ENCODE measurements at regions not wholly inside any gene's neighbourhood (a gene's known extent, or its start where the extent isn't known, plus 50 kb on each side); places are given as distances from the start of the nearest gene placed in this dataset.

GRCh38 chr5:158644301-158644700 lies 455.4 kb downstream of the EBF1 start:
- DNase-seq: no peak

GRCh38 chr5:158643840-158644239 lies 455.9 kb downstream of the EBF1 start:
- DNase-seq: no peak

GRCh38 chr5:158642879-158643278 lies 456.8 kb downstream of the EBF1 start:
- no peak for DNase-seq

- no peak for DNase-seq
Observed at GRCh38 chr5:158641016-158641415, 458.7 kb downstream of the EBF1 start.

DNA sequence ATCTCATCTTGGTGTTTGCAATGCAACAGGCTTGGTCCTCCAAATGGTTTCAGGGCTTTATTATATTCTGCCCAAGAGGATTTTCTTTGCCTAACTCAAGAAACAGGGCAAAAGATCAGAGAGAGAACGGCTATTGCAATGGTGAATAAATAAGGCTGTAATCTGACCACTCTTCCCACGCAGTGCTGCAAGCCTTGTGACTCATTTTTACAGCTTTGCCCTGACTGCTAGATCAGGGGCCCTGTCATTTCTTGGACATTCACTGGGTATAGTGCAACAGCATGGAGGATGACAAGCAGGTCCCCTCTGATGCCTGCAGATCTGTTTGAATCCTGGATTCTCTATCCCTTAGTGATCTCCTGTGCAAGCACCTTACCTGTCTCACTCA lies 459.1 kb downstream of the EBF1 start:
- no peak for DNase-seq

- no peak for DNase-seq
Observed at GRCh38 chr5:158639881-158640592, 459.7 kb downstream of the EBF1 start.

DNA sequence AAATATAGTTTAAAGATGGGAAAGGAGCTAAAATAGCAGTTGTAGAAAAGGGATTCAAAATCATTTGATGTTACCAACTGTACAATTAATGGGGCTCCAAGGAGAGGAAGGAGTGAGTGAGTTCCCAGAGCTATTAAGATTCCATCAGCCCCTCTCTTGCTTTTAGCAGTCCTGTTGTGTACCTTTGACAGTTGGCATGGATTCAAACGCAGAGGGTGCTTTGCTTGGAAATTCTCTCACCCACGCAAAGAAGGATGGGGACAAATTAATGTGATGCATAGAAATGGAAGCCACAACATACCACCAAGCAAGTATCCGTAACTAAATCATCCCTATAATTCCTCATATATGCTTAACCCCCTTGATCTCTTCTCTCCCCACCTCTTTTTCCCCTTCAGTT lies 461.3 kb downstream of the EBF1 start:
- no peak for DNase-seq

DNA sequence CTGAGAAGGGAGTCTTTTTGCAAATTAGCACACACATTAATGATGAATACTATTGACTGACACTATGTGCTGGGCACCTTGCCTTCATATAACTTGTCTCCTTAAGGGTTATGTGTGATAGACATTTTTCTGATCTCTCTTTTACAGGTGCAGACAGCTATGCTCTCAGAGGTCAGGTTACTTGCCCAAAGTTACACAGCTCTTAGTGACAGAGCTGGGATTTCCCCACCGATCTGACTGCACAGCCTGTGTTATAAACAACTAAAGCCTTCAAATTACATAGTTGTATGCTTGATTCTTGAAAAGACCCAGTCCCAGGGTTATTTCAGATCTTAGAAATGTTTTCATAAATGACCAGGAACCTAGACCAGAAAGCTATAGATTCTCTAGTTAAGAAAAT lies 462.7 kb downstream of the EBF1 start:
- no peak for DNase-seq

GRCh38 chr5:158635565-158635964 lies 464.2 kb downstream of the EBF1 start:
- DNase-seq: no peak

DNA sequence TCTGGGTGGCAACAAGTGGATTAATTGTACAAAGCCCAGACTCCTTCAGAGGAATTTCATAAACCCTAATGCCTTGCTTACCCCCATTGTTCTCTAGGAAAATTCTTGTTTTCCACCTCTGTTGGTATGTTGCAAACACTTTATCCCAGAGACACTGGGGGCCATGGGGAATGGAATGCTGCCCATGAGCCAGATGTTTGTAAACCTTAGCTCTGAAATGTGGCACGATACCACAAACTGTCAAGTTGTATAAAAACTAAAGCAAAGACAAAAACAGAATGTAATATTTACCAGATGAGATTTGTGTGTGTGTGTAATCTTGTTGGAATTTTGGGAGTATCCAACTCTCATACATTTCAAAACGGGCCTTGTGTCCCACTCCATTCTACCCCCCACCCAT lies 465.0 kb downstream of the EBF1 start:
- no peak for DNase-seq

- no peak for DNase-seq
Observed at GRCh38 chr5:158629591-158630312, 470.0 kb downstream of the EBF1 start.

GRCh38 chr5:158626718-158627117 lies 473.0 kb downstream of the EBF1 start:
- no peak for DNase-seq

DNA sequence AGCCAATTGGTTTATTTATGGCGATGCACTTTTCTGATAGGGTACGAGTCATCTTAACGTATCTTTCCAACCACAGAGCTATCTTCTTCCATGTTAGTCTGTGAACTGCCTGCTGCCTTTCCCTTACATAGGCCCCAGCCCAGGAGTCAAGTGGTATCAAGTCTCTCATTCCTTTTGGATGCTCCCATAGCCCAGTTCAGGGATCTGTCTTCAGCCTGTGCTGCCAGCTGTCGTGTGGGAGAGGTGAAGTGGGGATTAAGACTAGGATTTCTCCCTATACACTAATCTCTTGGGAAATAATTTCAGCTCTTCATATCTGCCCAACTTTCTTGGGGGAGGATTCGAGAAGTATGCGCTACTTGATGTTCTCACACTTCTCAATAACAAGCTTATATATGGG lies 475.7 kb downstream of the EBF1 start:
- DNase-seq: no peak

DNA sequence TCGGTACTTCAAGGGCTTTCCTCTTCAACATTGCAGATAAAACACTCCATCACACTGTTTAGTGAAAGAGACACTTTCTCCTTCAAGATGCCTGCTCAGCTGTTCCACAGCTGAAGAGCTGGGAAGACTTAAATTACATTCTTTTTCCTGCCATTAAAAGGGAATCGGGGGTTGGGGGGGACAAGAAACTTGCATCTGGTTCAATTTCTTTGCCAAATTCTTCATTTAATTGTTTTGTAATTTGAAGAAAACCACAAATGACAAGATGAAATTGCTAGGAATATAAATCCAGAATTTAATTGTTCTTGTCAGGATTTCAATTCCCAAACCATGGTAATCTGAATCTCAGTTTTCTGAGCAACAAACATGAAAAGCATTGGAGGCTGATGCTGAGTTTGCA lies 478.3 kb downstream of the EBF1 start:
- no peak for DNase-seq

GRCh38 chr5:158619083-158619788 lies 480.5 kb downstream of the EBF1 start:
- no peak for DNase-seq

DNA sequence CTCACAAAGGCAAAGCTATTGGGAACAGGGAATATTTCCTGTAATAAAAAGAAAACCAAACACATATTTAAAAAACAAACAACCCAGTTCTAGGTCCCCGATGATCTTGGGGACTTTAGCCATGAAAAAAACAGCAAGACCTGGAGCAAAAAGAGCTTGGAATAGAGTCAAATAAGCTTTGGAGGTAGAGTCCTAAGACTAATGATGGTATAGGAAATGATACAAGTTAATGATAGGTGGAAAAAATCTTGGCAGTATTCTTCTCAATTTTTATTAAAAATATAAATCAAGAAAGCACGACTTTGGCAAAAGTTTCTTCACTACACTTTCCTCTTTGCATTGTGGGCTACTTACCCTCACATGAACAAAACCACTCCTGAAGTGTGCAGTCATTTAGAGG lies 481.5 kb downstream of the EBF1 start:
- no peak for DNase-seq

GRCh38 chr5:158616707-158617106 lies 483.0 kb downstream of the EBF1 start:
- no peak for DNase-seq

DNA sequence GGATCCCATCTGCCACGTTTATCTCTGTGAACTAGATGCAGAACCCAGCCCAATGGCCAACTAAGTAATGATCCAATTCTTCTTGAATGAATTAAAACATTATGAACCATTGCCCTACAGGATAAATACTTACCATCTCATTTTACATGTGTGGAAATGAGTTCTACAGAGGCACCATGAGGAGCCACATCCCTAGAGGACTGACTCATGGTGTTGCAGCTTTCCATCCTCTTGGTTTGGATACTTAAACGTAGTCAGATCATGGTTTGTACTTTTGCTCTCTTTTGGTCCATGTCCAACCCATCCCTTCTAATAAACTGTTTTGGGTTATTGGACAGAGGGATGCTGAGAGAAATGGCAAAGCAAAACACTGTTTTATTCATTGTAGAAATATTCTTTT lies 484.8 kb downstream of the EBF1 start:
- DNase-seq: no peak

GRCh38 chr5:158611581-158611980 lies 488.1 kb downstream of the EBF1 start:
- no peak for DNase-seq

DNA sequence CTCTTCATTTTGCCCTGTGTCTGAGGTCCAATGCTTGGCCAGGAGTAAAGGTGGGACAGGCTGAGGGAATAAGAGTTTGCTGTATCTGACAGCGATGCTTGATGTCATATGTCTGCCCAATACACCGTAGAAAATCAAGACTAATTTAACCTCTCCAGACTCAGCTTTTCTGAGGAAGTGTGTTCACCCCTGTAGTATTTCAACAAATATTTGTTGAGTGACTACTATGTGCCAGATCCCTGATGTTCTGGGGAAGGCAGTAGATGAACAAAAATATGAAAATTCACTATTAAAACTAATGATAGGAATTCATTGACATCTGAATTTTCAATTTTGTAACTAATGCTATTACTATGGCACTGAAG lies 489.7 kb downstream of the EBF1 start:
- DNase-seq: no peak

- DNase-seq: no peak
Observed at GRCh38 chr5:158609333-158610050, 490.2 kb downstream of the EBF1 start.

GRCh38 chr5:158607088-158607487 lies 492.6 kb downstream of the EBF1 start:
- DNase-seq: no peak

DNA sequence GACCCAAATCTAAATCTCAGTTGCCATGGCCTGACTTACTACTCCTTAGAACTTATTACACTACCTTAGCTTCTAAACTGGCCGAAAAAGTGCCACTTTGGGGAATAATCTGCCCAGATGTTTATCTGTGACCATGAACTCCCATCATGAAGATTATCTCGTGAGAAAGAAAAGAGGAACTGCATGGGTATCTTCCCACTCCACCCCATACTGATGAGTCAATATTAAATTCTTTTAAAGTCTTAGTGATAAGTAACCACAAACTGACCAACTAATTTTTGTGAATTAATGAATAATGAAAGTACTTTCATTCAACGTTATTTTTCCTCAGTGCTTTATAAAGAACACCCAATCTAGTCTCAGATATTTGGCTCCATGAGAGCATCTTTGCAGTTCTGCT lies 493.5 kb downstream of the EBF1 start:
- DNase-seq: no peak

DNA sequence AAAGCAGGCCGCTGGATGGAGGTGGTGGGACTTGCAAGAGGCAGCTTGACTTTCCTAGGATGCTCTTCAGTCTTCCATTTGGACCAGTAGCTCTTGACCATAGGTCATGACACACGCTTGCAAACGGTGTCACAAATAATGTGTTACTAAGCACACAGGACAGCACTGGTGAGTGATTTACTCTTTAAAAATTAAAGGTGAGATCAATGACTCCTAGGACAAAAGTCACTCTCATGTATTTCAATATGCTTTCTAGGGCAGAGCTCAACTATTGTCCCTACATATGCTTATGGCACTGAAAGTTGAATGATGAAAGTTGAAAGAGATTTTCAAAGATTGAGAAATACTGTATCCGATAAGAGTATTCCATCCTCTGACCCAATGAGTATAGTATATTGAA lies 496.7 kb downstream of the EBF1 start:
- DNase-seq: no peak
